ENCODE measurements at regions not wholly inside any gene's neighbourhood (a gene's known extent, or its start where the extent isn't known, plus 50 kb on each side); places are given as distances from the start of the nearest gene placed in this dataset.

DNA sequence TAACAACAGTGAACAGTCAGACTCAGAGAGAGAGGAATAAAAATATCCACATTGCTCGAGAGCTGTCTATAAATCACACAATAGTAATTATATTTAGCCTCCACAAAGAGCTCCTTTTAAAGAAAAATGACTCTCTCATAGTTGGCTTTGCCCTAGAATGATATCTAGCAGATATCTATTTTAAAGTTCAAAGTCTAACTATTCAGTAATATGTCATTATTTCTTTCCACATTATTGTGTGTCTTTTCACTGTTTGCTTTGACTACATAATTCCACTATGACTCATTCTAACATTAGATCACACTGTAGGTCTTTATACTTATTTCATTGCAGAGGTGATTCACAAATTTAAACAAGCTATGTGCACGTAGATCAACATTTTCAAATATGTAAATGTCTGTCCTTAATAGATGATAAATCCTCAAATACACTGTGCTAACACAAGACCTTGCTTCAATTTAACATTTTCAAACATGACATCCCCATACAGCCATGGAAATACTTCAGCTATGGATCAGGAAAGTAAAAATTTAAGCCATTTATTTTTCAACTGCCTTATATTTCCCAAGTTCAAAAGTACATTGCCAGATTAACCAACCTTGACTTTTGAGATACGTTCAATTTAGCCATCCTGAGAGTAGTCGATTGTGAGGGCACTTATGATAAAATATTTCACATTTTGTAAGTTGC is 99.9 kb upstream of the AKR1E2 start:
- H3K4me3 Mint-ChIP-seq: no peak overlapping the region
- no peak overlapping the region for H3K27ac Mint-ChIP-seq
- H3K36me3 Mint-ChIP-seq (ENCODE audit: low read depth): no peaks in the 10 kb centered on the region
- intact Hi-C loops (cut with micrococcal nuclease): loop anchor here (2.0 kb wide), 1 partner anchor 39 kb away; no protein-coding TSS in a partner anchor
- H3K4me1 Mint-ChIP-seq (ENCODE audit: low read depth): peaks cover 10% of the 10 kb centered on the region
- no peaks in the 10 kb centered on the region for H3K9me3 Mint-ChIP-seq
- DNase-seq: no peak
- CTCF ChIA-PET: interaction anchor here (0.8 kb wide), 1 partner anchor 89 kb away, joined by 3 read pairs; no protein-coding TSS in a partner anchor
- H3K27me3 Mint-ChIP-seq (ENCODE audit: low read depth): no peaks in the 10 kb centered on the region

DNA sequence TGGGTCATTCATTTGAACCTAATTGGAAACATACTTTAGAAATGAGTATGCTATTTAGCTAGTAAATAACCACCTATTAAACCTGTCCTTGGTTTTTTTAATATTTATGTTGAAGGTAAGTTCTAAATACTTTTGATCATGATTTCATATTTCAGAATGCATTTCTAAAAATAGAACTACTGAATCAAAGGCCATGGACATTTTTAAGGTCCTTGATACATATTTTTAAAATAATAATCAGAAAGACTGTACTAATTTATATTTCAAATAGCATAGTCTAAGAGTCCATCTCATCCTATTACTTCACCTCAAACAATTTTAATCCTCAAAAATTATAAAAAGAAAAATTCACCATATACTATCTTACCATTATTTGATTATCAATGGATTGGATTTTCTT is 102.1 kb upstream of the AKR1E2 start:
- H3K36me3 Mint-ChIP-seq (ENCODE audit: low read depth): no peaks in the 10 kb centered on the region
- DNase-seq: no peak
- peaks cover 8% of the 10 kb centered on the region for H3K27me3 Mint-ChIP-seq (ENCODE audit: low read depth)
- intact Hi-C loops (cut with micrococcal nuclease): no loop called here
- no peaks in the 10 kb centered on the region for H3K9me3 Mint-ChIP-seq
- H3K4me3 Mint-ChIP-seq: no peak overlapping the region
- H3K27ac Mint-ChIP-seq: no peak overlapping the region
- CTCF ChIA-PET: no interaction called here
- peaks cover 10% of the 10 kb centered on the region for H3K4me1 Mint-ChIP-seq (ENCODE audit: low read depth)

DNA sequence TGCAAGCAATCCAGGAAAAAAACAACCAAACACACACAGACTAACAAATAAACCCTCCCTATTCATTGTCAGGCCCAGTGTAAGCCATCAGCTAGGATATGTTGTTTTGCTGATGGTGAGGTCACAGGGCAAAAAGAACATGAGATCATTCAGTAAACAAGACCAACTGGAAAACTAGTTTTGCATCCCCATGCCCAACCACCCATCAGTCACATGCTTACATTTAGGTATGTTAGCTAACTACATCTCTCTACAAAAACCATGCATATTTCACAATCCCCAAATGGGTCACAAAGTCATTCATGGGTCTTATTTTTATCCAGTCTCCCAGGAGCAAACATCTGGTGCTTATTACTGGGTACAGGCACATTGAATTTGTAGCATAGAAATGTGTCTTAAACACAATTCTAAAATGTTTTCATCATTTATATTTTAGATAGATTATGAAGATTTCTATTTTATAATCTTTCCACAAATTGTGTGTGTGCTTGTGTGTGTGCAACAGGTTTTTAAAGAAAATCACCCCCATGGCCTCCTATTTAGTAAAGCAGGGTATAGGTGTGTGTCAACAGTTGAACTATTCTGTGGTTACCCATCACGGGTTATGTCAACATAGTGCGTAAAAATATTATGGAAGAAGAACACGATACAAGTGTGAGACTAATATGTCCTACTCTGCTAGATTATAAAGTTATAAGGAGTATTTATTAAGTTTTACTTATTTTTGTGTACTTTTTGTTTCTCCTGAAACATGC is 103.8 kb upstream of the AKR1E2 start:
- Mint-ChIP-seq H3K27me3 (ENCODE audit: low read depth) (peaks cover 8% of the 10 kb centered on the region), H3K4me1 (ENCODE audit: low read depth) (peaks cover 7% of the 10 kb centered on the region), H3K4me3 (no peak overlapping the region), H3K27ac (no peak overlapping the region), H3K9me3 (no peaks in the 10 kb centered on the region), H3K36me3 (ENCODE audit: low read depth) (no peaks in the 10 kb centered on the region)
- intact Hi-C loops (cut with micrococcal nuclease): no loop called here
- CTCF ChIA-PET: no interaction called here
- DNase-seq: no peak

DNA sequence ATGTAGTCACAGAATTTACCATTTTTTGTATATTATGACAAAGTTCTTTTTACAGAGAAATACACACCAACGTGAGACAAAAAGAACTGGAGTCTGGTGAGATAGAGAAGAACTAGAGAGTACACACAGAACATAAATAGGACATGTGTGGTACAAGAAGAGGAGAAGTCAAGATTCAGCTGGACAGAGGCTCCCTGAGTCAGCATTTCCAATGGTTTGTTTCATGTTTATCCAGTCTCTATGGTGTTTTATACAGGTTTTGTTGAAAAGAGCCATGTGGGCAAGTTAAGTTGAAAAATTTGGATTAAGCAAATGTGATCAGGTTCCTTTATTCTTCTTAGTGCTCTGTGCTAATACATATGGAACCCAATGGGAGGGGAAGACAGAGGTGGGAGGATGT is 105.5 kb upstream of the AKR1E2 start:
- H3K4me1 Mint-ChIP-seq (ENCODE audit: low read depth): peaks cover 3% of the 10 kb centered on the region
- H3K9me3 Mint-ChIP-seq: no peaks in the 10 kb centered on the region
- CTCF ChIA-PET: no interaction called here
- no peak for DNase-seq
- intact Hi-C loops (cut with micrococcal nuclease): no loop called here
- H3K36me3 Mint-ChIP-seq (ENCODE audit: low read depth): no peaks in the 10 kb centered on the region
- H3K27me3 Mint-ChIP-seq (ENCODE audit: low read depth): peaks cover 14% of the 10 kb centered on the region
- no peak overlapping the region for H3K27ac Mint-ChIP-seq
- no peak overlapping the region for H3K4me3 Mint-ChIP-seq

DNA sequence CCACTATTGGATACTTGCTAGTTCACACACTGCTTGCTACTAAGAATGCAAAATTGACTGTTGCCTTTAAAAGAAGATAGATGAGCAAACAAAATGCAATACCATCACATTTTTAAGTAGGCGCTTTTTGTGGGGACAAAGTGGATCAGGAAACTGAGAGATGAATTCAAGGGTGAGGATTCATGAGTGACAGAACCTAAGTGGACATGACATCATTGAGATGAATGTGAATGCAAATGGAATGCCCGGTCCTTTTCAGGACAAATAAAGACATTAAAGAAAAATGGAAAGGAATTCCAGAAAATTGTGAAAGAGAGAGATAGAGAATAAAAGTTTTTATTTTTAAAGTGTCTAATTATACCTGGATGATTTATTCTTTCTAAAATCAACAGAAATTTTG is 106.3 kb upstream of the AKR1E2 start:
- no peaks in the 10 kb centered on the region for H3K9me3 Mint-ChIP-seq
- H3K27me3 Mint-ChIP-seq (ENCODE audit: low read depth): peaks cover 18% of the 10 kb centered on the region
- CTCF ChIA-PET: no interaction called here
- H3K4me1 Mint-ChIP-seq (ENCODE audit: low read depth): peaks cover 3% of the 10 kb centered on the region
- no peak for DNase-seq
- no peak overlapping the region for H3K27ac Mint-ChIP-seq
- intact Hi-C loops (cut with micrococcal nuclease): no loop called here
- no peak overlapping the region for H3K4me3 Mint-ChIP-seq
- H3K36me3 Mint-ChIP-seq (ENCODE audit: low read depth): no peaks in the 10 kb centered on the region

DNA sequence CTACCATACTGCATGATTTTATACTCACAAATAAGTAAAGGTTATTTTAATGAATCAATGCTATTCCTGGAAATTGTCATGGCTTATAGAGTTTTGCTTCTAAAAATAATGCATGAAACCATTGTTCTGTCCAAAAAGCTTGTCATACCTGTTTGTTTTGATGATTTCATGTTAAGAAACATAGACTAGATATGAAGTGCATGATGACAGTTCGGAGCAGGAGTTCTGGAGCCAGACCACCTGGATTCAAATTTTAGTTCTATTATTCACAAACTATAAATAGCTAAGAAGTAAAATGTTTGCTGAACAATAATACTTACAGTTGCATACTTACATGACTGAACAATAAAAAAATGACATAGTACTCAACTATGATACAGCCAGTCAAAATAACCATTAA is 107.0 kb upstream of the AKR1E2 start:
- H3K9me3 Mint-ChIP-seq: no peaks in the 10 kb centered on the region
- DNase-seq: no peak
- no peak overlapping the region for H3K4me3 Mint-ChIP-seq
- H3K36me3 Mint-ChIP-seq (ENCODE audit: low read depth): no peaks in the 10 kb centered on the region
- H3K27ac Mint-ChIP-seq: no peak overlapping the region
- peaks cover 20% of the 10 kb centered on the region for H3K27me3 Mint-ChIP-seq (ENCODE audit: low read depth)
- intact Hi-C loops (cut with micrococcal nuclease): no loop called here
- H3K4me1 Mint-ChIP-seq (ENCODE audit: low read depth): peaks cover 3% of the 10 kb centered on the region
- CTCF ChIA-PET: no interaction called here

DNA sequence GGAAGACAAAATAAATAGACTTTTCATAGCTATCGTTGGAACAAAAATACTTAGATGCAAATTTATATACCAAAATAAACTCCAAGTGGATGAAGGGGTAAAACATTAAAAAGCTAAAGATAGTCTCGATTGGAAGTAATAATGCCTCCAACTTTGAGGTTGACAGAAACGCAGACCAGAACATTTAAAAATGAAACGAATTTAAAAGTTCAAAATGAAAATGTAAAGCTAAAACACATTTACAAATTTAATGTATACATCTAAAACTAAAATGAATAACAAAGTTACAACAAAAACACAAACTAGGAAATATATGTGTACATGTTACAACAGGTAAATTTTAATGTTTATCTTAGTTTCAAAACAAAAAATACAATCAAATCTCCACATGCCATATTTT is 107.5 kb upstream of the AKR1E2 start:
- intact Hi-C loops (cut with micrococcal nuclease): no loop called here
- DNase-seq: no peak
- CTCF ChIA-PET: interaction anchor here (0.9 to 1.4 kb wide), 2 partner anchors 11 to 13 kb away, joined by 3 read pairs; no protein-coding TSS in a partner anchor
- Mint-ChIP-seq H3K36me3 (ENCODE audit: low read depth) (no peaks in the 10 kb centered on the region), H3K4me3 (no peak overlapping the region), H3K27ac (no peak overlapping the region), H3K4me1 (ENCODE audit: low read depth) (peaks cover 3% of the 10 kb centered on the region), H3K9me3 (no peaks in the 10 kb centered on the region), H3K27me3 (ENCODE audit: low read depth) (peaks cover 20% of the 10 kb centered on the region)

DNA sequence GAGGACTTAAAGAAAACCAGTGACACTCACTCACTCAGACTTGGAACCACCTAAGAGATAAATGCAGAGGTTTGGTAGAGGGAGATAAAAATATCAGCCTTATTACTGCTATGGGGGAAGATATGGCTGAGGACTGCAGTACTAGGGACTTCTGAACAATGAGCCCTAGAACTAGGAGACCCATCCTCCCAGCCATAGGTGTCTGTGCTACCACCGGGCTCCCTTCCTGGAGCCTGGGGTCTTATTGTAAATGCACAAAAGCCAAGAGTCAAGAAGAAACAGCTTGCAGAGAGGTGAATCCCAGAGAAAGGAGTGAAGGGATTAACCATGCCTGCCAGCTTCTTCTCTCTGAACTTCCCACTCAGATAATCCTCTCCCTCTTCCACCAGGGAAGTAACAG is 108.3 kb upstream of the AKR1E2 start:
- intact Hi-C loops (cut with micrococcal nuclease): no loop called here
- Mint-ChIP-seq H3K4me1 (ENCODE audit: low read depth) (no peaks in the 10 kb centered on the region), H3K36me3 (ENCODE audit: low read depth) (no peaks in the 10 kb centered on the region), H3K4me3 (no peak overlapping the region), H3K27me3 (ENCODE audit: low read depth) (peaks cover 20% of the 10 kb centered on the region), H3K27ac (no peak overlapping the region), H3K9me3 (no peaks in the 10 kb centered on the region)
- CTCF ChIA-PET: interaction anchor here (0.9 to 1.4 kb wide), 2 partner anchors 10 to 12 kb away, joined by 3 read pairs; no protein-coding TSS in a partner anchor
- no peak for DNase-seq

DNA sequence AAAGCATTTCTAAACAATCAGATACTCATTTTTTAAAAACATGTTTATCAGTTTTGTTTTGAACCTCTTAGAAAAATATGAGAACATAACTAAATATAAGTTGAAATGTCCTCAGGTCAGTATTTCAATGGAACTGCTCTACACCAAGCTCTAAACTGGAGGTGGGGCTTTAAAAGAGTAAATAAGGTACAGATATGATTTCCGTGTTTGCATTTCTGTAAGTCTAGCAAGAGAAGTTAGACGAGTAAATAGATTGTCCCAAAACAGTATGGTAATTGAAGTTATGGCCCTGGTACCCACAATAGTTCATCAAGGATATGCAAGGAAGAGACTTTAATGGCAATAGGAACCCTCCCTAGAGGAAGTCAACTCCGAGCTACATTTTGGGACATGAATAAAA is 115.1 kb upstream of the AKR1E2 start:
- H3K4me1 Mint-ChIP-seq (ENCODE audit: low read depth): no peaks in the 10 kb centered on the region
- no peaks in the 10 kb centered on the region for H3K36me3 Mint-ChIP-seq (ENCODE audit: low read depth)
- peaks cover 24% of the 10 kb centered on the region for H3K27me3 Mint-ChIP-seq (ENCODE audit: low read depth)
- CTCF ChIA-PET: no interaction called here
- H3K27ac Mint-ChIP-seq: no peak overlapping the region
- H3K4me3 Mint-ChIP-seq: no peak overlapping the region
- no peak for DNase-seq
- H3K9me3 Mint-ChIP-seq: no peaks in the 10 kb centered on the region
- intact Hi-C loops (cut with micrococcal nuclease): no loop called here

DNA sequence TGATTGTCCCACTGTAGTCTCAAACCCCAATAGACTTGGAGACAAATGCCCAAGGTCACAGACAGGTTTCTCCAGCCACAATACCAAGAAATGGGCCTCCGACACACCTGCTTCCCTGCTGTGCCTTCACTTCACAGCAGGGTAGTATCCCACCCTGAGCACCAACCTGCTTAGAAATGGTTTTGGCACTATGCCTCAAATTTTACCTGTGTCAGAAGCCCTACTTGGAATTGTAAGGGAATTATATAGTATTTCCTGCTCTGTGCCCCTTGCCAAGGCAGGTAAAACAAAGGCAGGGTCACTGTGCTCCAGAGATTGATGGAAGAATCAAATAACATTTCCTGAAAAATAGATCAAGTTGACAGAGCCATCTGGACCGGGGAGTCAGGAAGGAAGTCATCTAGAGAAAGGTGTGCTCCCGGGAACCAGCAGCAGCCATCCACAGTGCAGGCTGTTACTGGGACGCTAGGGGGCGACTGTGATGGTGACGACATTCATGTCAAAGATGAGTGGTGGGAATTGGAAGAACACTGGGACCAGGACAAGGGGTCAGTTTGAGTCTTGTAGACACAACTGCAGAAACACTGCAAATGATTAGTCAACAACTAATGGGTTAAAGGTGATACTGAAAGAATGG is 117.8 kb upstream of the AKR1E2 start:
- H3K9me3 Mint-ChIP-seq: no peaks in the 10 kb centered on the region
- intact Hi-C loops (cut with micrococcal nuclease): no loop called here
- H3K4me3 Mint-ChIP-seq: no peak overlapping the region
- peaks cover 19% of the 10 kb centered on the region for H3K27me3 Mint-ChIP-seq (ENCODE audit: low read depth)
- H3K27ac Mint-ChIP-seq: no peak overlapping the region
- no peaks in the 10 kb centered on the region for H3K4me1 Mint-ChIP-seq (ENCODE audit: low read depth)
- peak; percentile 13 for DNase-seq
- no peaks in the 10 kb centered on the region for H3K36me3 Mint-ChIP-seq (ENCODE audit: low read depth)
- CTCF ChIA-PET: interaction anchor here (0.7 kb wide), 1 partner anchor 10 kb away, joined by 3 read pairs; no protein-coding TSS in a partner anchor

DNA sequence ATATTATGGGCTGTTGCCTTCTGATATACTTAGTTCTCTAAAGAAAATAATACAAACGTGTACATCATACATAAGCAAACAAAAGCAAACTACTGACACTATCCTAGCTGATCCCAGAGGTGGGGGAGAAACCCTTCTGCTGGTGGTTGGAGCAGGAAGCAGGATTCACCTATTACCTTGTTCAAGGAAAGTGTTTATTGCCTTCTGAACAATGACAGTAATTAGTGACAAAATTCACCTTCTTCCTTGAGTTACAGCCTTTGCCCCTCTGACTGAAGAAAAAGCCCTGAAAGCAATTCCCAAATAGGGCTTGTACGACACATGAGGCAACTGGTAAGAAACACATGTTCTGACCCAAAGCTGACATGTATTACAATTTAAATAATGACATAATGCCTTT is 118.8 kb upstream of the AKR1E2 start:
- intact Hi-C loops (cut with micrococcal nuclease): no loop called here
- Mint-ChIP-seq H3K36me3 (ENCODE audit: low read depth) (no peaks in the 10 kb centered on the region), H3K9me3 (no peaks in the 10 kb centered on the region), H3K4me3 (no peak overlapping the region), H3K4me1 (ENCODE audit: low read depth) (no peaks in the 10 kb centered on the region), H3K27me3 (ENCODE audit: low read depth) (peaks cover 19% of the 10 kb centered on the region), H3K27ac (no peak overlapping the region)
- CTCF ChIA-PET: interaction anchor here (0.7 kb wide), 2 partner anchors 11 to 326 kb away, joined by 3 read pairs; no protein-coding TSS in a partner anchor
- no peak for DNase-seq

DNA sequence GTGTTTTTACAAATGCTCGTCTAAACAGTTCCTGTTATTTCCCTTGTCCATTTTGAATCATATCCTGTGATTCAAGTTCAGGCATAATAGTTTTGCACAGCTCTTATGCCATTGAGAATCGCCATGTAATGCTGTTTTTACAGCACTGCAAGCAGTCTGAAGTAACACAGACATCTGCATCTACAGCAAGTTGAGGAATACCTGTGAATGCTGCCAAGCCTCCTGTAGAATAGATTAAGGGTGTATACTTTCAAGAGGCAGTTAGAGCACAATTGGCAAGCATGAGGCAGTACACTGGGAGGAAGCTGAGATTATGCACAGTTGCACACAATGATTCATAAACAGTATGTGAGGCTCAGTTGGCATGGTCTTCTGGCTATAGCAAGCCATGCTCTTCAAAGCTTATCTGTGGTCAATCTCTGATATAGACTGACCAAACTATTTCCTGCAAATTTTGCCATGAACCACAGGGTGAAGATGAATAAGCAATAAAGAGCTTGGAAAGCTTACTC is 121.9 kb upstream of the AKR1E2 start:
- Mint-ChIP-seq H3K36me3 (ENCODE audit: low read depth) (no peaks in the 10 kb centered on the region), H3K27me3 (ENCODE audit: low read depth) (peaks cover 17% of the 10 kb centered on the region), H3K9me3 (no peaks in the 10 kb centered on the region), H3K4me3 (no peak overlapping the region), H3K4me1 (ENCODE audit: low read depth) (no peaks in the 10 kb centered on the region), H3K27ac (no peak overlapping the region)
- DNase-seq: no peak
- intact Hi-C loops (cut with micrococcal nuclease): no loop called here
- CTCF ChIA-PET: no interaction called here

All from activated naive CD4-positive, alpha-beta T cell treated with anti-CD3 and anti-CD28 coated beads for 36 hours (primary cell).